SK-N-SH treated with all-trans-retinoic acid at 6 μM for 48 hours (cell line): ENCODE measurements at regions not wholly inside any gene's neighbourhood (a gene's known extent, or its start where the extent isn't known, plus 50 kb on each side); places are given as distances from the start of the nearest gene placed in this dataset.
A peak's percentile ranks its signal among the peaks of the same experiment; 100 is the strongest.

Source experiments
- ATAC-seq: fragments of 200-7000 bp; cut with Tn5 transposase; 3 replicates; pipeline ENCODE4 v1.9.1; 2020; ENCODE audit warnings: mild to moderate bottlenecking, moderate library complexity
- ARNTL ChIP-seq: fragments of 450-650 bp; formaldehyde crosslinking; IDR thresholded peaks from 2 replicates; pipeline ENCODE4 v1.5.0; 2020; ENCODE audit warnings: low read depth, mild to moderate bottlenecking, moderate library complexity, borderline replicate concordance
- BACH2 ChIP-seq: fragments of 250-450 bp; sonication (Bioruptor Pico); IDR thresholded peaks from 2 replicates; pipeline ENCODE4 v1.9.0; 2021; ENCODE audit warnings: mild to moderate bottlenecking, borderline replicate concordance
- CREB5 ChIP-seq: fragments of 250-450 bp; sonication (Bioruptor Pico); IDR thresholded peaks from 2 replicates; pipeline ENCODE4 v1.5.1; 2020; ENCODE audit warnings: low read depth, mild to moderate bottlenecking, moderate library complexity
- CSDC2 ChIP-seq: fragments of 250-450 bp; sonication (Bioruptor Pico); IDR thresholded peaks from 2 replicates; pipeline ENCODE4 v1.5.0; 2020; ENCODE audit warnings: mild to moderate bottlenecking, moderate library complexity
- CSRNP3 ChIP-seq: fragments of 250-450 bp; sonication (Bioruptor Pico); IDR thresholded peaks from 2 replicates; pipeline ENCODE4 v1.5.1; 2021; ENCODE audit warnings: mild to moderate bottlenecking, moderate library complexity
- ESRRG ChIP-seq: fragments of 250-450 bp; sonication (Bioruptor Pico); IDR thresholded peaks from 2 replicates; pipeline ENCODE4 v1.6.1; 2021; ENCODE audit warnings: mild to moderate bottlenecking
- GLIS3 ChIP-seq: fragments of 250-450 bp; sonication (Bioruptor Pico); IDR thresholded peaks from 2 replicates; pipeline ENCODE4 v1.5.0; 2020; ENCODE audit warnings: mild to moderate bottlenecking, moderate library complexity
- ISL1 ChIP-seq: fragments of 250-450 bp; sonication (Bioruptor Pico); IDR thresholded peaks from 2 replicates; pipeline ENCODE4 v2.1.2; 2022; ENCODE audit warnings: mild to moderate bottlenecking, moderate library complexity
- PATZ1 ChIP-seq: fragments of 250-450 bp; sonication (Bioruptor Pico); IDR thresholded peaks from 2 replicates; pipeline ENCODE4 v1.8.0; 2020; ENCODE audit warnings: mild to moderate bottlenecking, moderate library complexity, borderline replicate concordance
- PPARA ChIP-seq: fragments of 250-450 bp; sonication (Bioruptor Pico); IDR thresholded peaks from 2 replicates; pipeline ENCODE4 v1.5.0; 2020; ENCODE audit warnings: mild to moderate bottlenecking, borderline replicate concordance
- RARB ChIP-seq: fragments of 250-450 bp; sonication (Bioruptor Pico); IDR thresholded peaks from 2 replicates; pipeline ENCODE4 v1.8.0; 2021; ENCODE audit warnings: mild to moderate bottlenecking, moderate library complexity
- SNAI2 ChIP-seq: fragments of 250-450 bp; sonication (Bioruptor Pico); IDR thresholded peaks from 2 replicates; pipeline ENCODE4 v1.5.0; 2020; ENCODE audit warnings: mild to moderate bottlenecking, moderate library complexity
- TCF4 ChIP-seq: fragments of 250-450 bp; sonication (Bioruptor Pico); IDR thresholded peaks from 2 replicates; pipeline ENCODE4 v1.8.0; 2021; ENCODE audit warnings: mild to moderate bottlenecking, moderate library complexity, borderline replicate concordance
- TOX ChIP-seq: fragments of 250-450 bp; sonication (Bioruptor Pico); IDR thresholded peaks from 2 replicates; pipeline ENCODE4 v1.8.0; 2021; ENCODE audit warnings: mild to moderate bottlenecking, moderate library complexity, borderline replicate concordance
- TSHZ2 ChIP-seq: fragments of 250-450 bp; sonication (Bioruptor Pico); IDR thresholded peaks from 2 replicates; pipeline ENCODE4 v1.5.0; 2020; ENCODE audit warnings: mild to moderate bottlenecking, moderate library complexity
- ZC3H10 ChIP-seq: fragments of 250-450 bp; sonication (Bioruptor Pico); IDR thresholded peaks from 2 replicates; pipeline ENCODE4 v1.5.1; 2021; ENCODE audit warnings: mild to moderate bottlenecking, moderate library complexity
- ZFP3 ChIP-seq: fragments of 250-450 bp; sonication (Bioruptor Pico); IDR thresholded peaks from 2 replicates; pipeline ENCODE4 v1.5.0; 2020; ENCODE audit warnings: mild to moderate bottlenecking, moderate library complexity
- ZFP30 ChIP-seq: fragments of 450-650 bp; formaldehyde crosslinking; IDR thresholded peaks from 2 replicates; pipeline ENCODE4 v1.5.0; 2022; ENCODE audit warnings: mild to moderate bottlenecking, moderate library complexity
- ZNF565 ChIP-seq: fragments of 450-650 bp; formaldehyde crosslinking; conservative IDR thresholded peaks from 2 replicates; pipeline ENCODE4 v1.5.0; 2020; ENCODE audit warnings: low read depth, mild to moderate bottlenecking, moderate library complexity
- ZNF70 ChIP-seq: fragments of 450-650 bp; formaldehyde crosslinking; IDR thresholded peaks from 2 replicates; pipeline ENCODE4 v1.5.0; 2020; ENCODE audit warnings: mild to moderate bottlenecking, moderate library complexity
- ZNF8 ChIP-seq: fragments of 450-650 bp; formaldehyde crosslinking; IDR thresholded peaks from 2 replicates; pipeline ENCODE4 v1.5.0; 2020; ENCODE audit warnings: mild to moderate bottlenecking, moderate library complexity

DNA sequence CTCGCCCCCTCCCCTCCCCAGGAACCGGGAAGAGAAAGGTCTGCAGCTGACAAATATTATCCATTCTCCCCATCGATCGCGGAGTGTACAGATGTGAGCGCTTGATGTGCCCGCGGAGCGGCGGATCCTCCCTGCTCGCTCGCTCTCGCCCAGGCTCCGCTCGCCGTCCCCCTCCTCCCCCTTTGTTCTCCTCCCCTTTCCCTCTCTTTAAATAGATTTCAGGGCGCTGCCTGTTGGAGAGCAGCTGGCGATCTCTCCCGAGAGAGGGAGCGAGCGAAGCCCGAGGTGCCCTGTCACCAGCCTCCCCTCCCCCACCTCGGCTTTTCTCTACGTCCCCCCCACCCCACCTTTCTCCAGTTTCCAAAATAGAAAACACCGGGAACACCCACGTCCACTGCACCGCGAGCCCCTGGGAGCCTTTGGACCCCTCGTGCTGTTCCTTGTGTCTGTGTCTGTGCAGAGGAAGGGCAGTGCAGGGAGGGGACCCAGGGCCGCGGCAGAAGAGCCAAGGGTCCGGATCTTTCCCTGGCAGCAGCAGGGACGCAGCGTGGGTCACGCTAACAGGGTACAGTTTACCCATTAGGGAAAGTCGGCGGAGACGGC lies 56.6 kb upstream of the BCOR start:
- peak; percentile 51 for ATAC-seq
- TF ChIP-seq GLIS3 = no peak
- TF ChIP-seq ZNF70 (CRISPR knock-in tag) = no peak
- no peak for TF ChIP-seq CREB5
- TF ChIP-seq ZNF8 (CRISPR knock-in tag) = no peak
- TF ChIP-seq ARNTL (CRISPR knock-in tag) = no peak
- TF ChIP-seq ISL1 (CRISPR knock-in tag) = no peak
- TF ChIP-seq, all 23 proteins: peak for 0

GRCh38 chrX:40153345-40154249 lies 55.8 kb upstream of the BCOR start:
- no peak for TF ChIP-seq ZNF8 (CRISPR knock-in tag)
- no peak for TF ChIP-seq CSDC2 (CRISPR knock-in tag)
- no peak for TF ChIP-seq ZFP30 (CRISPR knock-in tag)
- TF ChIP-seq ARNTL (CRISPR knock-in tag) = no peak
- no peak for TF ChIP-seq ZNF70 (CRISPR knock-in tag)
- no peak for TF ChIP-seq RARB
- TF ChIP-seq ZC3H10 (CRISPR knock-in tag) = no peak
- TF ChIP-seq BACH2 = no peak
- TF ChIP-seq SNAI2 (CRISPR knock-in tag) = no peak
- TF ChIP-seq TSHZ2 (CRISPR knock-in tag) = no peak
- TF ChIP-seq ZFP3 = no peak
- no peak for TF ChIP-seq ESRRG (CRISPR knock-in tag)
- peak; percentile 19 for ATAC-seq

DNA sequence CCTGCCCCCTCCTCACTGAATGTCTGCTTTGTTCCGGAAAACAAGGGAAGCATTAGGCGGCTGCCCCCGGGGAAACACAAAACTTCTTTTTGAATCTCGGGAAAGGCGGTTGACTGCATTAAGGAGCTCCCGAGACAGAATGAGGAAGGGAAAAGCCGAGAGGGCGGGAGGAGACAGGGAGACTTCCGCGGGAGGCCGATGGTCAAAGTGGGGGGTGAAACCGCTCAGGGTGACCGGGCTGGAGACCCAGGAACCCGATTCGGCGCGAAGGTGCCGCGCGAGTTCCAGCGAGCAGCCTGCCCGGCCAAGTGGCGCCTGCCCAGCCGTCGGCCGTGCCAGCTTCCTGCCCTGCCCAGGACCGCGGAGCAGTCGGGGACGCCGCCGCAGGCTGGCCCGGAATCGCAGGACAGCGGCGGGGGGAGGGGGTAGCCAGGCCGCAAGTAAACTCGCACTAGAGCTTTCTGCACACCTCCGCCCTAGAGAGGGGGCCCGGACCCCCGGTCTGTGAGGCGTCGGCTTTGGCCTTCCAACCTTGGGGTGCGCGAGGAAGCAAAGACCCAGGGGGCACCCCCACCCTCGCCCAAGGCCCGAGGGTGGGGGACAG lies 55.1 kb upstream of the BCOR start:
- TF ChIP-seq BACH2 (no peak), ESRRG (CRISPR knock-in tag) (no peak), RARB (no peak), PPARA (CRISPR knock-in tag) (no peak), CSRNP3 (CRISPR knock-in tag) (no peak), ZNF8 (CRISPR knock-in tag) (no peak), ZNF565 (CRISPR knock-in tag) (no peak), ARNTL (CRISPR knock-in tag) (no peak), SNAI2 (CRISPR knock-in tag) (no peak)
- peak; percentile 55 for ATAC-seq

DNA sequence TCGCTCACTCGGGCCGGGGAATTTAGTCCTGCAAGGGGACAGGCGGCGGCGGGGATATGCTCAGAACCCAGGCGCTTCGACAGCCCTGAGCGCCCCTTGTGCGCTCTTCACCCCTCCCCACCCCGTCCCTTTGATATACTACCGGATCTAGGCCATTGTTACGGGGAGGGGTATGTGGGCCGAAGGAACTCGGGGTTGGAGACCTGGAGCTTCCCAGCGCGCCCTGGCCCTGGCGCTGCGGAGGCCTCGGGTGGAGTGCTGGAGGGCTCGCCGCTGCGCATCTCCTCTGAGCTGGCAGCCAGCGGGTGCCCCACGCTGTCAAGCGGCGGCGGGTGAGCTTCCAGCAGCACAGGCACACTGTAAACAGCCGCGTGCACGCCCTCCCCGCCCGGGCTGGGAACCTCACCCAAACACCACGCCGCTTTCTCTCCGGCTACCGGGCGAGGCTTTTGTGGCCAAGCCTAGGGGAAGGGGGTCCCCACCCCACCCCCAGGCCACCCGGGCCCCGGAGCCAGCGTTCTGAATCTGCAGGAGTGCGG lies 54.5 kb upstream of the BCOR start:
- no peak for TF ChIP-seq SNAI2 (CRISPR knock-in tag)
- no peak for TF ChIP-seq ESRRG (CRISPR knock-in tag)
- no peak for TF ChIP-seq ZNF70 (CRISPR knock-in tag)
- no peak for TF ChIP-seq TSHZ2 (CRISPR knock-in tag)
- no peak for TF ChIP-seq PATZ1
- TF ChIP-seq ZNF565 (CRISPR knock-in tag) = no peak
- TF ChIP-seq TOX (CRISPR knock-in tag) = no peak
- no peak for TF ChIP-seq GLIS3
- TF ChIP-seq CSRNP3 (CRISPR knock-in tag) = no peak
- TF ChIP-seq TCF4 (CRISPR knock-in tag) = no peak
- ATAC-seq = peak; percentile 14
